ENCODE measurements at regions not wholly inside any gene's neighbourhood (a gene's known extent, or its start where the extent isn't known, plus 50 kb on each side); places are given as distances from the start of the nearest gene placed in this dataset.

DNA sequence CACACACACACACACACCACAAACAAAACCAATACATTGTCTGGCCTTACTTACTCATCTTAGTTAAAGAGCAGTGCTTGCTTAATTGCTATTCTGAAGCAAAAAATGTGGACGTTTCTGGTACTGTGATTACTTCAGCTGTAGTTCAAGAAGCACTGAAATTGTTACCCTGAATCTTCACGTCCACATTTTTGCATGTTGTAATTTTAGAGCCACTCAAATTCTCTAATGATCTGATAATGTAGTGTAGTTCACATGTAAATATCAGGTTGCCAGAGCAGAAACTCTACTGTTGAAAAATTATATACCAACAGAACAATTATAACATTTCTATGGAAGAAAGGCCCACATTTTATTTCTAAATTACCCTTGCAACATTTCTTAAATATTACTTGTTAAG is 1451.1 kb downstream of the GATA3 start:
- no peak overlapping the region for H3K4me3 ChIP-seq (ENCODE audit: insufficient read length, low read depth)
- TF ChIP-seq ZNF274 (IDR thresholded peaks at IDR 0.05; ENCODE audit: low read depth, low read length): no peak
- no peak for TF ChIP-seq SUZ12 (IDR thresholded peaks at IDR 0.05; ENCODE audit: extremely low read depth, insufficient read depth, insufficient read length)
- no peak for TF ChIP-seq YY1 (IDR thresholded peaks at IDR 0.05; ENCODE audit: insufficient read depth, insufficient read length)
- no peaks in the 10 kb centered on the region for H3K27me3 ChIP-seq (ENCODE audit: insufficient read depth, insufficient read length)
- H3K9ac ChIP-seq (ENCODE audit: insufficient read length, low read depth): no peak overlapping the region
- DNase-seq (ENCODE audit: low read depth, low spot score): no peak
- no peaks in the 10 kb centered on the region for H3K36me3 ChIP-seq (ENCODE audit: insufficient read depth, insufficient read length, low read length)
- no peaks in the 10 kb centered on the region for H3K9me3 ChIP-seq (ENCODE audit: insufficient read depth, low read length)
- no peaks in the 10 kb centered on the region for H3K4me1 ChIP-seq (ENCODE audit: insufficient read depth, insufficient read length)

DNA sequence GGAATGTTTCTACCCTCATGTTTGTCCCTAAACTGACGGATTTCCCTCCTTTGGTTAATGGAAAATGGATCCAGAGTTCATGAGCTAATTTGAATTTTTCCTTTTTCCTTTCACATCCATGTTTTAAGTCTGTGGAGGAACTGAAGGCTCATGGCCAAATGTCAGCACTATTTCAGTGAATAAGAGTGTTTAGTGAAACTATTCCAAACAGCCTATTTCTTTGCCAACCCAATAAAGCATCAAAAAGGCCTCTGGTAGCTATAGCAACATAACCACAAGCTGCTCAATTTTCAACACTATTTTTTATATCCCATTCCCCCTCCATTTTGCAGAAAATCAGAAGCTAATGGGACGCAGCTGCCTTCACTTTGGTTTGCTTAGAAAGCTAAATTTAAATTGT is 1454.1 kb downstream of the GATA3 start:
- H3K27me3 ChIP-seq (ENCODE audit: insufficient read depth, insufficient read length): no peaks in the 10 kb centered on the region
- no peaks in the 10 kb centered on the region for H3K36me3 ChIP-seq (ENCODE audit: insufficient read depth, insufficient read length, low read length)
- H3K4me1 ChIP-seq (ENCODE audit: insufficient read depth, insufficient read length): no peaks in the 10 kb centered on the region
- H3K9me3 ChIP-seq (ENCODE audit: insufficient read depth, low read length): no peaks in the 10 kb centered on the region
- H3K9ac ChIP-seq (ENCODE audit: insufficient read length, low read depth): no peak overlapping the region
- no peak overlapping the region for H3K4me3 ChIP-seq (ENCODE audit: insufficient read length, low read depth)
- DNase-seq (ENCODE audit: low read depth, low spot score): no peak
- TF ChIP-seq SUZ12 (IDR thresholded peaks at IDR 0.05; ENCODE audit: extremely low read depth, insufficient read depth, insufficient read length) (no peak), YY1 (IDR thresholded peaks at IDR 0.05; ENCODE audit: insufficient read depth, insufficient read length) (no peak), ZNF274 (IDR thresholded peaks at IDR 0.05; ENCODE audit: low read depth, low read length) (no peak)

DNA sequence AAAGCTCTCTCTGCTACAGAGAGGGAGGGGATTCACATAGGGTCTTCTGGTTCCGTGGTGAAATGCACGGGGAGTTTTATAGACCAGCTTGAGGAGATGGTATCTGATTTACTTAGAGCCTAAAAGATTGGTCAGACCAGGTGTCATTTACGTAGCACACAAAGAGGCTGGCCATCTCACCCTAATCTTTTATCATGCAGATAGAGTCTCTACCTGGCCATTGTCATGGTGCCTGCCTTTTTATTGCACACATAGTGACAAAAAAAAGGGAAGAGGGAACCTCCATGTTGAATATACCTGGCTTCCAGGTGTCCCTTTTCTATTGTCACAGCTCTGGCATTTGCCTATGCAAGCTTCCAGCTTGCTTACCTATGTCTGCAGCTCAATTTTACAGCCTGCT is 1456.1 kb downstream of the GATA3 start:
- H3K4me3 ChIP-seq (ENCODE audit: insufficient read length, low read depth): no peak overlapping the region
- no peaks in the 10 kb centered on the region for H3K36me3 ChIP-seq (ENCODE audit: insufficient read depth, insufficient read length, low read length)
- DNase-seq (ENCODE audit: low read depth, low spot score): no peak
- H3K9me3 ChIP-seq (ENCODE audit: insufficient read depth, low read length): no peaks in the 10 kb centered on the region
- TF ChIP-seq SUZ12 (IDR thresholded peaks at IDR 0.05; ENCODE audit: extremely low read depth, insufficient read depth, insufficient read length) (no peak), YY1 (IDR thresholded peaks at IDR 0.05; ENCODE audit: insufficient read depth, insufficient read length) (no peak), ZNF274 (IDR thresholded peaks at IDR 0.05; ENCODE audit: low read depth, low read length) (no peak)
- H3K27me3 ChIP-seq (ENCODE audit: insufficient read depth, insufficient read length): no peaks in the 10 kb centered on the region
- no peak overlapping the region for H3K9ac ChIP-seq (ENCODE audit: insufficient read length, low read depth)
- H3K4me1 ChIP-seq (ENCODE audit: insufficient read depth, insufficient read length): no peaks in the 10 kb centered on the region

DNA sequence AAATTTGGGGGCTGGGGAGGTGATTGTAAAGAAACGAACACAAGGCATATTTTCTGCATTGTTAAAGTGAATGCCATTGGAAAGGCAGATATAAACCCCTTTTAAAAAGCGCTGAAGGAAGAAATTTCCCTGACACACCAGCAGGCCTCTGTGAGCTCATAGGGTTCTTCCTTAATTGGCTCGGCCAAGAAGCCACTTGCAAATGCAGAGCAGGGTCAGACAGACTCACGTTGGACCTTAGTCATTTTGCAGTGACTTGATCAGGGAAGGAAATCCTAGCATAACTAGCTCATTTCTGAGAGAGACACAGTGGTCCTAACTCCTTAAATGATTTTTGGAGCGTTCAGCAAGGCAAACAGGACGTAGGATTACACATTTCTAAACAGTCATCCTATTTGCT is 1461.4 kb downstream of the GATA3 start:
- Histone ChIP-seq H3K36me3 (ENCODE audit: insufficient read depth, insufficient read length, low read length) (no peaks in the 10 kb centered on the region), H3K27me3 (ENCODE audit: insufficient read depth, insufficient read length) (no peaks in the 10 kb centered on the region), H3K4me3 (ENCODE audit: insufficient read length, low read depth) (no peak overlapping the region), H3K9ac (ENCODE audit: insufficient read length, low read depth) (no peak overlapping the region), H3K4me1 (ENCODE audit: insufficient read depth, insufficient read length) (no peaks in the 10 kb centered on the region), H3K9me3 (ENCODE audit: insufficient read depth, low read length) (no peaks in the 10 kb centered on the region)
- no peak for TF ChIP-seq ZNF274 (IDR thresholded peaks at IDR 0.05; ENCODE audit: low read depth, low read length)
- TF ChIP-seq YY1 (IDR thresholded peaks at IDR 0.05; ENCODE audit: insufficient read depth, insufficient read length): no peak
- no peak for TF ChIP-seq SUZ12 (IDR thresholded peaks at IDR 0.05; ENCODE audit: extremely low read depth, insufficient read depth, insufficient read length)
- DNase-seq (ENCODE audit: low read depth, low spot score): no peak

DNA sequence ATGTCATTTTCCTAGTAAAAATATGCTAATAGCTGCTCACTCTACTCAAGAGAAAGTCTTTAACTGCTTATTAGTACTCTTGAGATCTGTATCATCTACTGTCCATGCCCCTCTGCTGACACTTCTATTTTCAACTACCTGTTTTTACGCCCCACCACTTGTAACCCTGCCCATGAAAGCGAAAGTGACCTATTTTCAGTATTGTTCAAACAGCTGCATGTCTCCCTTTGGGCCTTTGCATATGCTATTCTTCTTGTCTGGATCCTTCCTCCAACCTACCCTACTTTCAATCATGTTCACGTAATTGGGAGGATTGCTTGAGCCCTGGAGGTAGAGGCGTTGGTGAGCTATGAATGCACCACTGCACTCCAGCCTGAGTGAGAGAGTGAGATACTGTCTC is 1481.3 kb downstream of the GATA3 start:
- Histone ChIP-seq H3K27me3 (ENCODE audit: insufficient read depth, insufficient read length) (no peaks in the 10 kb centered on the region), H3K9me3 (ENCODE audit: insufficient read depth, low read length) (no peaks in the 10 kb centered on the region), H3K4me3 (ENCODE audit: insufficient read length, low read depth) (no peak overlapping the region), H3K36me3 (ENCODE audit: insufficient read depth, insufficient read length, low read length) (no peaks in the 10 kb centered on the region), H3K9ac (ENCODE audit: insufficient read length, low read depth) (no peak overlapping the region), H3K4me1 (ENCODE audit: insufficient read depth, insufficient read length) (no peaks in the 10 kb centered on the region)
- no peak for DNase-seq (ENCODE audit: low read depth, low spot score)
- TF ChIP-seq YY1 (IDR thresholded peaks at IDR 0.05; ENCODE audit: insufficient read depth, insufficient read length) (no peak), ZNF274 (IDR thresholded peaks at IDR 0.05; ENCODE audit: low read depth, low read length) (no peak), SUZ12 (IDR thresholded peaks at IDR 0.05; ENCODE audit: extremely low read depth, insufficient read depth, insufficient read length) (no peak)

DNA sequence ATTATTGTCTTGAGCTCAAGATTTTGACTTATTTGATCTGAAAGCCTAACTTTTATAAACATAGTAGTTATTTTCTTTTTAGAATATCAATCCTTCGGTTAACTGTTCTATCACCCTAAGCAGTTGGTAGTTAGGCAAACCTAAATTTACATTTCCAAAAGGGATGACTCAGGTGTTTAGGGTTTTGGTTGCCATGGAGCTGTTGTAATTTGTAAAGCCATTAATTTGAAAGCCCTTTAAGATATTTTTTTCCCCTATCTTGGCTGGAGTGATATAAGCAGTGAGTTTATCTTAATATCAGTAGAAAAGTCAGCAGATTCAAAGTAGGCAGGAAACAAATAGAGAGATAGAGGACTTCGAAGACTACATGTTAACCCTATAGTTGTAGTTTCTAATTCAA is 1472.6 kb upstream of the CELF2 start:
- DNase-seq (ENCODE audit: low read depth, low spot score): peak; percentile 32
- no peak overlapping the region for H3K9ac ChIP-seq (ENCODE audit: insufficient read length, low read depth)
- no peak overlapping the region for H3K4me3 ChIP-seq (ENCODE audit: insufficient read length, low read depth)
- H3K36me3 ChIP-seq (ENCODE audit: insufficient read depth, insufficient read length, low read length): no peaks in the 10 kb centered on the region
- no peaks in the 10 kb centered on the region for H3K27me3 ChIP-seq (ENCODE audit: insufficient read depth, insufficient read length)
- TF ChIP-seq ZNF274 (IDR thresholded peaks at IDR 0.05; ENCODE audit: low read depth, low read length) (no peak), YY1 (IDR thresholded peaks at IDR 0.05; ENCODE audit: insufficient read depth, insufficient read length) (no peak), SUZ12 (IDR thresholded peaks at IDR 0.05; ENCODE audit: extremely low read depth, insufficient read depth, insufficient read length) (no peak)
- no peaks in the 10 kb centered on the region for H3K4me1 ChIP-seq (ENCODE audit: insufficient read depth, insufficient read length)
- H3K9me3 ChIP-seq (ENCODE audit: insufficient read depth, low read length): no peaks in the 10 kb centered on the region

DNA sequence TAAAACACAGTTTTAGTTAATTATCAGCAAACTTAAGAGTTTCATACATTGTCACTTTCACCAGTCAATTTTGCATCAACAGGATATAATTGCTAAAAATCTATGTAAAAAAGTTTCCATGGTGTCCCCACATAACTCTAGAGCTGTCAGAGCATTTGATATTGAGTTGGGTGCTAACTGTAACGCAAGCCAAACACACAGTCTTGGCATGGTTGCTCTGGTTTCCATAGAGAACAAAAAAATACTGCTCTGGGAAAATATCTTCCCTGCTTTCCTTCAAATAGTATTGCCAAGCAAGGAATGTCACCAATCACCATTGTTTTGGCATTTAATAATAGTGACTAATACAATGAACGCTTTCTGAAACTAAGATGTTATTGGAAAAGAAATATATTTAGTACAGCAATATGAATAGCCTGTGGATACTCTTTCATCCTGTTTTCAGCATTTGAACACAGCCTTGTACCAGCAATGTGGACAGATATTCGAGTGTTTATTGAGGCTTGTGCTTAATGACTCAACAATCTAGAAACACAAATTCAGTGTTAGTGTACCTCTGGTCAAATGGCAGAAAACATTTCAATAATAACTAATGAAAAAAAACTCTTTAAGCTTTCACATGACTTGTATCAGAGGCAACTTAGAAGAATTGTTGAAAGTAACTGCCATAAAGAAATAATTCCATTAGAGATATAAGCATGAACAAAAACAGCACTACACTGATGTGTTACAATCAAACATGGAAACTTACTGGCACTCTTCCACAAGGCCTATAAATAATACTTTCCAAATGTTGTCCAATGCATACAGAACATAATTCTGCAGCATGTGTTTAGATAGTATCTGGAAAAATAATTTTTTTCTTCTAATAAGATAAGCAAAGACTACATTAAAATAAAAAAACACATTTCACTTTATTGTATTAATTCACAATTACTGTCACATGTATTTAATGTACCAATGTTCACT is 1469.5 kb upstream of the CELF2 start:
- no peaks in the 10 kb centered on the region for H3K27me3 ChIP-seq (ENCODE audit: insufficient read depth, insufficient read length)
- no peaks in the 10 kb centered on the region for H3K4me1 ChIP-seq (ENCODE audit: insufficient read depth, insufficient read length)
- TF ChIP-seq ZNF274 (IDR thresholded peaks at IDR 0.05; ENCODE audit: low read depth, low read length): no peak
- no peak for TF ChIP-seq YY1 (IDR thresholded peaks at IDR 0.05; ENCODE audit: insufficient read depth, insufficient read length)
- TF ChIP-seq SUZ12 (IDR thresholded peaks at IDR 0.05; ENCODE audit: extremely low read depth, insufficient read depth, insufficient read length): no peak
- peaks cover 9% of the 10 kb centered on the region; the same call in 1 of the 2 replicates for H3K9me3 ChIP-seq (ENCODE audit: insufficient read depth, low read length)
- DNase-seq (ENCODE audit: low read depth, low spot score): no peak
- H3K36me3 ChIP-seq (ENCODE audit: insufficient read depth, insufficient read length, low read length): no peaks in the 10 kb centered on the region
- H3K9ac ChIP-seq (ENCODE audit: insufficient read length, low read depth): no peak overlapping the region
- H3K4me3 ChIP-seq (ENCODE audit: insufficient read length, low read depth): no peak overlapping the region
